ENCODE measurements at regions not wholly inside any gene's neighbourhood (a gene's known extent, or its start where the extent isn't known, plus 50 kb on each side); places are given as distances from the start of the nearest gene placed in this dataset.
"Not testable (repeated sequence)": the region's sequence is repeated elsewhere in the genome, so short reads cannot be mapped to it uniquely, and the experiment has no call there.

GRCh38 chr10:52993109-52993508, 220.5 kb upstream of the MBL2 start:
- DNase-seq, result no peak

DNA sequence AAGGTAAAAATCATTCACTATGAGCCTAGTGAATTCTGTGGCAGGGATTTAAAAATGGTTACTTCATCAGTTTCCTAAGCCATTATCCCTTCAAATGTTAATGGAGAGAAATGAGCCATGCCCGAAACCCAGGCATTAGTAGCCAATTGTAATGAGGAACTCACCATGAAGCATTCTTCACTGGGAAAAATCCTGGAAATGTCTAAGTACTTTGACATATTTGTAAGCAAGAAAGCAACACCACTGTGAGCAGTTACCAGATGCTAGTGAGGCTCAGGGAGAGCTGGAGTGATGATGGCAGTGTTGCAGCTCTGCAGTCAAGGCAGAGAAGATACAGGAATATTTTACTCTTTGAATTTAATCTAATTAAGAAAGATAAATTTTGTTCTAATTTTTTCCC, 220.0 kb upstream of the MBL2 start:
- no peak for DNase-seq

DNA sequence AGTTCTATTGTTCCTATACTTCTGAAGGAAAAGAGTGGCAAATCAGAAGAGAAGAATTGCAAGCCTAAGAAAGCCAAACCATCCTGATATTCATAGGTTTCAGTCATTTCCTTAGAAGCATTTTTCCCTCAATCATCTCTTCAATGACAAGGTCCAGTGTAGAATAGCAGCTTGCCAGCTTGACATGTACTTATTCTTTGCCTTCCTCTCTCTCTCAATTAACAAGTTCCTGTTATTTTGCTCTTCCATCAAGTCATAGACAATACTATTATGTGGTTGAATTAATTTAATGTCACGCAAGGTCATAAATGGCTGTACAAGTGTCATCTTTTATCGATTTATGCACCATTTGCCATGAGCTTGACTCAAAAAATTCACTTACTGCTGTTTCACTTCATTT, 216.3 kb upstream of the MBL2 start:
- DNase-seq, result no peak

GRCh38 chr10:52986125-52986524, 213.5 kb upstream of the MBL2 start:
- no peak for DNase-seq

GRCh38 chr10:52984169-52984568, 211.6 kb upstream of the MBL2 start:
- no peak for DNase-seq

DNA sequence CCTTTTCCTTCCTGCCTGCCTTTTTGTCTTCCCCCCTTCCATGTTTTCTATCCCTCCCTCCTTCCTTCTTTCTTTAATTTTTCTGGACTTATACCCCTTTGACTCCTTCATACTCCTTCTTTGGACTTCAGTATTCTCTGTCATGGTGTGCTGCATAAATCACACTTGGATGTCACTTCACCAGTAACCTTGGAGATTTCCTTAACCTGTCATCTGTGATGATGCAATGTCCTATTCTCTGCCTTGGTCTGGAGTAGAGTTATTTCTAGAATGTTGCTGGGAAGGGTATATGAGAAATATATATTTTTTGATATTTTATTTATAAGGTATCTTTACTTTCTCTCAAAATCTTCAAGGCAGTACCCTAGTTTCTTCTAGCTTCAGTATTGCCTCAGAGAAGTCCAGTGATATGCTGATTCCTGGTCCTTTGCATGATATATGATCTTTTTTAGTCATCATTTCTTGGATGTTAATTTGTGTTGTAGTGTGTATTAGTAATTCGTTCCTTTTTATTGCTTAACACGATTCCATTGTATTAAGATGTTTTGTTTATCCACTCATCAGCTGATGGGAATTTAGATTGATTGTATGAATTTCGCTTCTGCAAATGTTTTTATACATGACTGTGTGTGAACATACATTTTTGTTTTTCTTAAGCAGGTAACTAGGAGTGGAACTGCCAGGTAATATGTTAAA, 206.9 kb upstream of the MBL2 start:
- DNase-seq, result no peak

GRCh38 chr10:52977581-52977980, 205.0 kb upstream of the MBL2 start:
- no peak for DNase-seq

DNA sequence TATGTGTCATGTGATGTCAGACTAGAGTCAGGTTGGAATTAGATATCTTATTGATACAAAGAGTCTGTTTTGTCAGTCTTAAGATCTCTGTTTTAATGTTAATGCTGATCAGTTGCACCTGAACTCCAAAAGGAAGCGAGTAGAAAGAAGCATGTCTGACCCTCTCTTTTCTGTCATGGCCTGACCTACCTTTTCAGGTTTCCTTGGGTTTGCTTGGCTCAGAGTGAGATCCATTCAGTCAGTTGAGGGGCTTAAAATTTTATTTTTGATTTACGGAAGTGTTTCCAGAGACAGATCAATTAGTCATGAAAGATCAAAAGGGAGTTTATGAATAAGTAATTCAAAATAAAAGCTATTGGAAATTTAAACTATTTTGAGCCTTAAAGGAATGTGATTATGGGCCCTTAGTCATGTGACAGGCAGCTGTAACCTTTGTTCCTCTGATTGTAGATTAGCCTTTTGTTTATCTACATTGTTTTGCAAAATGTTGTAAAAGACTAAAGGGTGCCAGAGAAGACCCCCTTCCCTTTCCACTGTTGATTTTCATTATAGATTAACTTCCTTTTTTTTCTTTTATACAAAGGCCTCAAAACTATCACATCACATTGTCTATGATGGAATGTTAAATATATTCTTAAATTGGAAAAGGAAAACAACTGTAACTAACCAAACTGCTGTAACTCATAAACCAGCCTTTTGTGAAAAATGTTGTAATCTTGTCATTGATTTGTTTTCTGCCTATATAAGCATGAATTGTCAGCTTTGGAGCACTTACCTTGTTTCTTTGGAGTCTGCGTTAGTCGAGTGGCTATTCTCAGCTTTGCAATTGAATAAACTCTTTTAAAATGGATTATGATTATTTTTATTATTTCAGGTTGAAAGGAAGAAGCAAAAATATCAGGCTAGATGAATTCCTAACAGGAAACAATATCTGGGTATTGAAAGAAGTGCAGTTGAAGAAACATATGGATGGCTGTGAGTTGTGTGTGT, 195.5 kb upstream of the MBL2 start:
- no peak for DNase-seq

DNA sequence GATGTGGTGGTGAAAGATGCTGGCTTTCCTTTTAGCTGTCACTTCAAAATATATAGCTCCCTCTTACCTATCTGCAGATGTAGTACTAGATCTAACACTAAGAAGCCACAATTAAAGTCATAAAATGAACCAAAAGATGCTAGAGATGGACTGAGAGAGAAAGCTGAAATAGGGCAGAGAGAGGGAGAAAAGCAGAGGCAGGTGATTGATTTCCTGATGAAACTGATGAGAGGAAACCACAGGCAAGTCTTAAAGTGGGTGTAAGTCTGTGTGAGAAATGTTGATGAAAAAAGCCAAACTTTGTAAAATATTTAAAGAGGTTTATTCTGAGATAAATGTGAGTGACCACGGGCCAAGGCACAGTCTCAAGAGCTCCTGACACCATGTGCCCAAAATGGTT, 194.3 kb upstream of the MBL2 start:
- DNase-seq, result no peak

DNA sequence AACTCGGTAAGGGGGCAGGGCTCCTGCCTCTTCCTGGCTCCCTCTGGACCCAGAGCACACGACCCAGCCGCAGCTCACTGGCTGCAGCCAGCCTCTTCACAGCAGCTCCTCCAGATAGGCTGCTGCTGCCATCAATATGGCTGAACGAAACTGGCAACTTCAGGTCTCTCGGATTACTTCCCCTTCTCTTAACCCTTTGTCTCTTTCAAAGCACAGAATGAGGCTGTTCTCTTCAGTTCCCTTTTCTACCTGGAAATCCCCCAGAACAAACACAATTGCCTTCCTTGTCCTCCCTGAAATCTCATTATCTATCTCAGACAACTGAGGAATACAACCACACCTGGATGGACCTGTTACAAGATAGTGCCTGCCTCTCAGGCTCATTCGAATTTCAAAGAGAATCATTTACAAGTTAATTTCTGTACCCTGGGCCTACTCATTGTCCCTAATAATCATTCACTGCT, 193.4 kb upstream of the MBL2 start:
- DNase-seq, result no peak

DNA sequence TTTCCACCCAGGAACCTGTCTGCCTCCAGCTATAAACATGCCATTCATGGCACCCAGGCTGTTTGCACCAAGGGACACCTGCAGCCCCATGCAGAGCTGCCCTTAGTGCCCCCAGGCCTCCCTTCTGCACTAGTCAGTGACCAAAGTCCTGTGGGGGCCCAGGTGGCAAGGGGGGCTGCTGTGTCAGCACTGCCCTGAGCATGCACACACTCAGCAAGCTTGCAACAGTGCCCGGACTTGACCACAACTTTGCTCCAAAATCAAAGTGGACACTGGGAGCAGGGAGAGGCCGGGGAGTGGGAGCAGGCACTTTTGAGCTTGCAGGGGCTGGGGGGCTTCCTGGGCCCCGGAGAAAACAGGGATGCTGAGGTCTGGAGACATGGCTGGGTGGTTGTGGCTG, 192.9 kb upstream of the MBL2 start:
- DNase-seq, result no peak

DNA sequence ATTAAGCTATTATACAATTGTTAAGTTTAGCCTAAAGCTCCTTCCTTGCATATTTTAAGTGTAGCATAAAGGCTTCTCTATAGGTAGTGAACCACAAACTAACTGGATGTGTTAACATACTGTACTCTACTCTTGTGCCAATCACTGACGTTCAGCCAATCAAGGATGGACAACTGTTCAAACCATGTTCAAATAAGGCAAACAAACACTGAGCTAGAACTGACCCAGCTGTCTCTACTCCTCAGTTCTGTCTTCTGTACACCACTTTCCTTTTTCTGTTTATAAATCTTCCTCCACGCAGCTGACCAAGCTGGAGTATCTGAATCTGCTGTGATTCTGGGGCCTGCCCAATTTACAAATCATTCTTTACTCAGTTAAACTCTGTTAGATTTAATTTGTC, 188.7 kb upstream of the MBL2 start:
- no peak for DNase-seq

DNA sequence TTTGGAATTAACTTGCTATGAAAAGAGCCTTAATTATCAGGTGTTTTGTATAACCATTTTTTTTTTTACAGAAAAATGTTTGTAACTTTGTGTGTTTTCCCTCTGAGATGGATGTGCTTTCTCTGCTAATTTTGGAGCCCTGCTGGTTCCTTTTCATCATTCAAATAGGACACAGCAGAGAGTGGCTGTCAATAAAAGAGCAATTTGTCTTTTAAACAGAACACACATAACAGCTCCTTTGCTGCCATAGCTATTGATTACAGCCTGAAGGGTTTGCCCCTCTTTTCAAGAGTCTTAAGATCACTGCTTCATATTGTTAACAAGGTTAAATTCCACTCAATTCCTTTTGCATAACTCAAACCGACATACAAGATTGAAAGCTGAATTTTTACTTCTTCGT, 187.2 kb upstream of the MBL2 start:
- no peak for DNase-seq

GRCh38 chr10:52956861-52957260, 184.3 kb upstream of the MBL2 start:
- DNase-seq, result no peak

DNA sequence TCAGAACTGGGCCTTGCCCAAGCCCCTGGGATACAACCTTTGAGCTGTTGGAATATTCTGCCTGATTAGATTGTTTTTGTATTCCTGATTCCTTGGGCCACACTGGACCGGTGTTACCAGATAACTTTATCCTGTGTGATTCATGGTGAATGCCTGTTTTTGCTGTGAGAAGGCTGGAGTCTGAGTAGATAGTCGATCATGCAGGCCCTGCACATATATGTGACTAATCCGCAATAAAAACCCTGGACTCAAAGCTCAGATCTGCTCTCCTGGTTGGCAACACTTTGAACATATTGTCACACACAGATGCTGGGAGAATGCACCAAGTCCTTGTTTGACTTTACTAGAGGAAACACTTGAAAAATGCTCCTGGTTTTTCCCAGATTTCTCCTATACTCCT, 183.9 kb upstream of the MBL2 start:
- DNase-seq, result no peak

DNA sequence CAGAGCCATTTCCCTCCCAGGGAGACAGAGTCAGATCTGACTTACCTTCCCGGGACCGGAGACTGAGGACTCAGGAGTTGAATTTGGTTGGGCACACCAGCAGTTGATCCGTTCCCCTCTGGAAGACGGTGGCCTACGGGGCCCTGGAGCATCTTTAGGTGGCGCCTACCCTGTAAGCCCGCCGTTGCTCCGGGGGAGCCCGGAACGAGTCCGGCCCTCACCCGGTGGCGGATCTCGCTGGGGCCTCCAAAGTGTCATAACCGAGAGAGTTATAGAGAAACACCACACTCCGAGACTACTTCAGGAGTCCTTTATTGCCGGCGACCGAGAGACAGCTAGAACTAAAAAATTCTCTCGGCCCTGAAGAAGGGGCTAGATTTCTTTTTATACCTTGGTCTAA, 182.8 kb upstream of the MBL2 start:
- DNase-seq, result no peak

GRCh38 chr10:52954407-52954806, 181.8 kb upstream of the MBL2 start:
- DNase-seq, result no peak

DNA sequence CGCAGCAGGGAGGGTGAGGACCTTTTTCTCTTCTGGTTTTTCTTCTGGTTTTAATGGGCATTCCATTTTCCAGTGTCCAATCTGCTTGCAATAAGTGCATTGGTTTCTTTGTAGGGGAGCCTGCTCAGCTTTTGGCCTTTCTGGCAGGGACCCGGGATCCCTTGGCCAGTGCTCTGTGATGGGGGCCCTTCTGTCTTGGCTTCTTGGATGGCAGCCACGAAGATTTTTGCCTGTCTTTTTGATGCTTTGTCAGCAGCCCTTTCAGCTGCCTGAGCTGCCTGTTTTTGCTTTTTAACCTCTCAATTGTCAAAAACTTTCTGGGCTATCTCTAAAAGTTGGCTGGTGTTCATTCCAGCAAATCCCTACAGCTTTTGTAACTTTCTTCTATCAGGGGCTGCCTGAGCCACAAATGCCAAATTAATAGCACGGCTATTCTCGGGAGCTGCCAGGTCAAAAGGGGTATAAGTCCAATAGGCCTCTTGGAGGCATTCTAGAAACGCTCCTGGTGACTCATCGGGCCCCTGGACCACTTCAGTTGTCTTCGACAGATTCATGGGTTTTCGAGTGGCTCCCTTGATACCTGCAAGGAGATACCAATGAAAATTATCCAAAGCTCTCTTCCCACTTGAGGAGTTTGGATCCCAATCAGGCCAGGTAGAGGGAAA, 179.9 kb upstream of the MBL2 start:
- DNase-seq, result no peak

GRCh38 chr10:52951824-52952223, 179.2 kb upstream of the MBL2 start:
- DNase-seq, result peak; percentile 22

DNA sequence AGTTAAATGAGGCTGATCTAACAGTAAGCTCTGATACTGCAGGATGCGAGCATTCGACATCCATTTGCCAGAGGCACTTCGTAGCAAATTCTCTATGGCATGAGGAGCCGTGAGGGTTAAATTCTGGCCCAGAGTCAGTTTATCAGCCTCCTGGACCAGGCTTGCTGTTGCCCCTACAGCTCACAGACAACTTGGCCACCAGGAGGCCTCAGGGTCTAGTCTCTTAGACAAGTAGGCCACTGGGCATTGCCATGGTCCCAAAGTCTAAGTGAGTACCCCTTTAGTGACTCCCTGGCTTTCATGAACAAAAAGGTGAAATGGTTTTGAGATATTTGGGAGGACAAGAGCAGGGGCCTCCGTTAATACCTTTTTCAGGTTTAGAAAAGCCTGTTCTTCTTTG, 178.0 kb upstream of the MBL2 start:
- DNase-seq, result no peak

DNA sequence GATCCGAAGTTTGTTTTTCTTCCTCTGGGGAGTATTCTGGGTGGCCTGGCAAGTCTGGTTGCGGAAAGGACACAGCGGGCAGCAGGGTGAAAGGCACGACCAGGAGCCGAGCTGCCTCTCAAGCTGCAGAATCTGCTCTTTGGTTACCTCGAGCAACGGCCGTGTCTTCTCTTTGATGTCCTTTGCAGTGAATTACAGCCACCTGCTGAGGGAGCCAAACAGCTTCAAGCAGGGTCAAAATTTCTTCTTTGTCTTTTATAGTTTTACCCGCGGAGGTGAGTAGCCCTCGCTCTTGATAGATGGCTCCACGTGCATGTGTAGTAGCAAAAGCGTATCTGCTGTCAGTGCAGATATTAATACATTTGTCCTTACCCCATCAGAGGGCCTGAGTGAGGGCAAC, 177.3 kb upstream of the MBL2 start:
- no peak for DNase-seq

DNA sequence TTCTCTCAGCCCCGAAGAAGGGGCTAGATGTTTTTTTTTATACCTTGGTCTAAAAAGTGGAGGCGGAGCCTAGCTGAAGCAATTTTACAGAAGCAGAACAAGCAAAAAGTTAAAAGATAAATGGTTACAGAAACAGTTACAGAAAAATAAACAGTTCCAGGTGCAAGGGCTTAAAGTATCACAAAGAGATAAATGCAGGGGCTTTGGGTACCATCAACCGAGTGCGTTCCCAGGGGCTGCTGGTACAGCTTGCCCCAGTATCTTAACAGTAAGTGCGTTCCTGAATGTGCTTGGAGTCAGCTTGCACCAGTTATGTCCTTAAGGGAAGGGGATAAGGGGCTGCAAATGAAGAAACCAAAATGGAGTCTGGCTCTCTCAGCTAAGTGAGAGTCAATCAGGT, 173.9 kb upstream of the MBL2 start:
- no peak for DNase-seq

GRCh38 chr10:52945521-52945920, 172.9 kb upstream of the MBL2 start:
- DNase-seq, result not testable (repeated sequence)

GRCh38 chr10:52940921-52941320, 168.3 kb upstream of the MBL2 start:
- no peak for DNase-seq

All from EL (cell line).